H9 (cell line): ENCODE measurements at regions not wholly inside any gene's neighbourhood (a gene's known extent, or its start where the extent isn't known, plus 50 kb on each side); places are given as distances from the start of the nearest gene placed in this dataset.
A peak's percentile ranks its signal among the peaks of the same experiment; 100 is the strongest.

Experiments
- DNase-seq: peaks from one replicate; pipeline ENCODE4 v3.0.0-alpha.2; 2017
- H2AFZ ChIP-seq: one replicate; pipeline ENCODE4 v1.6.1; 2013; ENCODE audit warnings: mild to moderate bottlenecking, low read length, control low read depth, moderate library complexity
- H2AK5ac ChIP-seq: 2 replicates; pipeline ENCODE4 v1.6.1; 2013; ENCODE audit warnings: low read length, control low read depth, mixed read lengths; ENCODE audit not compliant: insufficient read length
- H2BK120ac ChIP-seq: one replicate; pipeline ENCODE4 v1.6.1; 2013; ENCODE audit warnings: low read depth, mild to moderate bottlenecking, low read length, control low read depth, inconsistent platforms; ENCODE audit not compliant: poor library complexity, severe bottlenecking
- H2BK12ac ChIP-seq: 2 replicates; pipeline ENCODE4 v1.6.1; 2013; ENCODE audit warnings: low read length, control low read depth, mixed read lengths, low read depth; ENCODE audit not compliant: insufficient read length
- H2BK15ac ChIP-seq: 2 replicates; pipeline ENCODE4 v1.6.1; 2013; ENCODE audit warnings: low read depth, low read length, control low read depth
- H2BK20ac ChIP-seq: one replicate; pipeline ENCODE4 v1.6.1; 2013; ENCODE audit warnings: low read depth, mild to moderate bottlenecking, low read length, control low read depth, inconsistent platforms; ENCODE audit not compliant: poor library complexity, severe bottlenecking
- H2BK5ac ChIP-seq: 2 replicates; pipeline ENCODE4 v1.6.1; 2013; ENCODE audit warnings: low read length, control low read depth, mixed read lengths; ENCODE audit not compliant: insufficient read length
- H3K14ac ChIP-seq: 2 replicates; pipeline ENCODE4 v1.6.1; 2013; ENCODE audit warnings: low read length, control low read depth; ENCODE audit not compliant: insufficient read depth
- H3K18ac ChIP-seq: 2 replicates; pipeline ENCODE4 v1.6.1; 2013; ENCODE audit warnings: low read depth, mild to moderate bottlenecking, mixed read lengths, low read length, control low read depth; ENCODE audit not compliant: insufficient read length
- H3K23ac ChIP-seq: 2 replicates; pipeline ENCODE4 v1.6.1; 2013; ENCODE audit warnings: low read length, control low read depth, mixed read lengths, low read depth; ENCODE audit not compliant: insufficient read length
- H3K23me2 ChIP-seq: 2 replicates; pipeline ENCODE4 v1.6.1; 2013; ENCODE audit warnings: low read depth, mild to moderate bottlenecking, mixed read lengths, low read length, control low read depth; ENCODE audit not compliant: insufficient read length, poor library complexity, severe bottlenecking
- H3K27ac ChIP-seq: 2 replicates; pipeline ENCODE4 v1.5.1; 2013; ENCODE audit warnings: low read length, control low read depth, mixed read lengths, low read depth; ENCODE audit not compliant: insufficient read length
- H3K27me3 ChIP-seq: 2 replicates; pipeline ENCODE4 v1.6.1; 2013; ENCODE audit warnings: low read length, control low read depth, inconsistent platforms; ENCODE audit not compliant: insufficient read depth
- H3K4ac ChIP-seq: 2 replicates; pipeline ENCODE4 v1.6.1; 2013; ENCODE audit warnings: low read depth, mild to moderate bottlenecking, control low read depth, inconsistent platforms, low read length, moderate library complexity
- H3K4me1 ChIP-seq: 2 replicates; pipeline ENCODE4 v1.6.1; 2013; ENCODE audit warnings: low read length, control low read depth, inconsistent platforms; ENCODE audit not compliant: insufficient read depth
- H3K4me2 ChIP-seq: 2 replicates; pipeline ENCODE4 v1.6.1; 2013; ENCODE audit warnings: low read length, control low read depth, mixed read lengths; ENCODE audit not compliant: insufficient read length, insufficient read depth
- H3K56ac ChIP-seq: 2 replicates; pipeline ENCODE4 v1.6.1; 2013; ENCODE audit warnings: low read depth, mild to moderate bottlenecking, mixed read lengths, low read length, control low read depth; ENCODE audit not compliant: insufficient read length
- H3K79me1 ChIP-seq: 2 replicates; pipeline ENCODE4 v1.6.1; 2013; ENCODE audit warnings: low read depth, mild to moderate bottlenecking, moderate library complexity, low read length, control low read depth, inconsistent platforms; ENCODE audit not compliant: insufficient read depth, poor library complexity, severe bottlenecking
- H3K79me2 ChIP-seq: 2 replicates; pipeline ENCODE4 v1.6.1; 2013; ENCODE audit warnings: low read length, control low read depth, inconsistent platforms; ENCODE audit not compliant: insufficient read depth
- H3K9ac ChIP-seq: 2 replicates; pipeline ENCODE4 v1.6.1; 2013; ENCODE audit warnings: low read length, control low read depth, mixed read lengths; ENCODE audit not compliant: insufficient read length; ENCODE audit errors: extremely low read depth
- H3K9me3 ChIP-seq: one replicate; pipeline ENCODE4 v1.6.1; 2013; ENCODE audit warnings: low read depth, low read length, inconsistent platforms; ENCODE audit not compliant: control insufficient read depth
- H3T11ph ChIP-seq: one replicate; pipeline ENCODE4 v1.6.1; 2013; ENCODE audit warnings: mild to moderate bottlenecking, low read length, control low read depth, inconsistent platforms
- H4K20me1 ChIP-seq: one replicate; pipeline ENCODE4 v1.6.1; 2013; ENCODE audit not compliant: control insufficient read depth, insufficient read length, insufficient read depth
- H4K5ac ChIP-seq: 2 replicates; pipeline ENCODE4 v1.6.1; 2013; ENCODE audit warnings: low read depth, mild to moderate bottlenecking, mixed read lengths, low read length, control low read depth; ENCODE audit not compliant: insufficient read length
- H4K8ac ChIP-seq: replicated peaks from 2 replicates; pipeline ENCODE4 v1.6.1; 2013; ENCODE audit warnings: low read length, control low read depth, mixed read lengths, low read depth; ENCODE audit not compliant: insufficient read length
- H4K91ac ChIP-seq: 2 replicates; pipeline ENCODE4 v1.6.1; 2013; ENCODE audit warnings: low read depth, mild to moderate bottlenecking, moderate library complexity, mixed read lengths, low read length, control low read depth; ENCODE audit not compliant: insufficient read length
- H3K27ac Mint-ChIP-seq, 3 experiments: 2 replicates in 2 of 3; 3 replicates in 1 of 3; pipeline ENCODE4 v1.8.0; 2020 to 2021; ENCODE audit warnings: mixed read lengths in 3 of 3, mild to moderate bottlenecking in 1 of 3, moderate library complexity in 1 of 3
- H3K27me3 Mint-ChIP-seq: 2 replicates; pipeline ENCODE4 v1.8.0; 2021; ENCODE audit warnings: low read depth, mild to moderate bottlenecking, moderate library complexity, mixed read lengths
- H3K36me3 Mint-ChIP-seq, 3 experiments: 2 replicates in 2 of 3; 3 replicates in 1 of 3; pipeline ENCODE4 v1.8.0; 2020 to 2021; ENCODE audit warnings: low read depth in 3 of 3, mixed read lengths in 3 of 3; ENCODE audit not compliant: insufficient read depth in 1 of 3
- H3K4me1 Mint-ChIP-seq, 2 experiments: 2 replicates each; pipeline ENCODE4 v1.8.0; 2020; ENCODE audit warnings: mixed read lengths in 2 of 2
- H3K4me3 Mint-ChIP-seq, 2 experiments: 2 replicates in 1 of 2; 3 replicates in 1 of 2; pipeline ENCODE4 v1.8.0; 2020 to 2021; ENCODE audit warnings: mild to moderate bottlenecking in 2 of 2, mixed read lengths in 2 of 2, moderate library complexity in 1 of 2
- H3K9me3 Mint-ChIP-seq, 2 experiments: 2 replicates in 1 of 2; 3 replicates in 1 of 2; pipeline ENCODE4 v1.8.0; 2020; ENCODE audit warnings: mild to moderate bottlenecking in 2 of 2, mixed read lengths in 2 of 2, moderate library complexity in 1 of 2
- WGBS: extraction: QIAGEN DNeasy Blood & Tissue Kit; methylation state at CpG from one replicate; pipeline ENCODE4 v1.1.7; 2013; ENCODE audit warnings: missing lambda C conversion rate, low lambda C conversion rate, mixed read lengths; ENCODE audit not compliant: insufficient read length; ENCODE audit errors: extremely low coverage; 5-methylcytosine and 5-hydroxymethylcytosine counted together
- TF ChIP-seq, protein P1 (sequence below): fragments of 200-600 bp; sonication (generic); conservative IDR thresholded peaks from 3 replicates; pipeline ENCODE4 v1.8.0; 2021; ENCODE audit warnings: antibody characterized with exemption, mild to moderate bottlenecking

DNA sequence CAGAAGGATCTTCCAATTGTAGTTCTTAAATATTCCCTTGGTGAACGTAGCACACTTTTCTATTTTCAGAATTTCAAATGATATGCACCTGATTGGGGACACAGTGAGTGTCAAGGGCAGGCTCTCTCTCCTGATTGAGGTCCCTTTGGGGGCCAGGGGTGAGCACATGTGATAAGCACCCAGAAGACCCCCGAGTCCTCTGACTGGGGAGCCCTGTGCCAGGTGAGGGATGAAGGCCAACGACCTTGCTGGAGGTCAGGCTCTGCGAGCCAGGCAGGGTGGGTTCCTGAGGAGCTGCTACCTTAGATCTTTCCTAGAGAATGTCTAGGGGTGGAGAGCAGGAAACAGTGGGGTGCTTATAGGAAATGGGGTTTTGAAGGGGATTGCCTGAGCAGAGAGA is 1253.9 kb downstream of the BRD1 start:
- peaks cover 4% of the 10 kb centered on the region for H3K23me2 ChIP-seq
- no peak for DNase-seq

More for the DNA sequence above, 1253.9 kb downstream of the BRD1 start:
- H2AK5ac ChIP-seq: no peak overlapping the region
- no peak overlapping the region for H3K27ac ChIP-seq
- no peak overlapping the region for H2BK20ac ChIP-seq
- Mint-ChIP-seq H3K36me3 (peaks cover 19 to 20% (median 19%) of the 10 kb centered on the region in 3 experiments), H3K27me3 (peaks cover 30% of the 10 kb centered on the region), H3K9me3 (peaks cover 18 to 19% of the 10 kb centered on the region in 2 experiments), H3K27ac (no peak overlapping the region), H3K4me3 (peak overlapping the region in 1 of 2 experiments; percentile 44; a peak in 1 of 5 replicates), H3K4me1 (peaks cover 5 to 11% of the 10 kb centered on the region in 2 experiments)
- H4K8ac ChIP-seq: no peak overlapping the region
- no peak overlapping the region for H2BK5ac ChIP-seq
- no peak overlapping the region for H3T11ph ChIP-seq
- no peak overlapping the region for H4K91ac ChIP-seq
- H2AFZ ChIP-seq: no peak overlapping the region
- H3K4me2 ChIP-seq: no peak overlapping the region
- H2BK15ac ChIP-seq: no peak overlapping the region
- no peak overlapping the region for H3K4ac ChIP-seq
- H3K14ac ChIP-seq: no peak overlapping the region
- no peak overlapping the region for H2BK12ac ChIP-seq
- no peaks in the 10 kb centered on the region for H3K79me1 ChIP-seq
- H2BK120ac ChIP-seq: no peak overlapping the region
- no CpG with 5 or more reads among the region's 4 CpGs for WGBS
- no peak overlapping the region for H3K56ac ChIP-seq
- H4K20me1 ChIP-seq: no peaks in the 10 kb centered on the region
- TF ChIP-seq, protein P1, sequence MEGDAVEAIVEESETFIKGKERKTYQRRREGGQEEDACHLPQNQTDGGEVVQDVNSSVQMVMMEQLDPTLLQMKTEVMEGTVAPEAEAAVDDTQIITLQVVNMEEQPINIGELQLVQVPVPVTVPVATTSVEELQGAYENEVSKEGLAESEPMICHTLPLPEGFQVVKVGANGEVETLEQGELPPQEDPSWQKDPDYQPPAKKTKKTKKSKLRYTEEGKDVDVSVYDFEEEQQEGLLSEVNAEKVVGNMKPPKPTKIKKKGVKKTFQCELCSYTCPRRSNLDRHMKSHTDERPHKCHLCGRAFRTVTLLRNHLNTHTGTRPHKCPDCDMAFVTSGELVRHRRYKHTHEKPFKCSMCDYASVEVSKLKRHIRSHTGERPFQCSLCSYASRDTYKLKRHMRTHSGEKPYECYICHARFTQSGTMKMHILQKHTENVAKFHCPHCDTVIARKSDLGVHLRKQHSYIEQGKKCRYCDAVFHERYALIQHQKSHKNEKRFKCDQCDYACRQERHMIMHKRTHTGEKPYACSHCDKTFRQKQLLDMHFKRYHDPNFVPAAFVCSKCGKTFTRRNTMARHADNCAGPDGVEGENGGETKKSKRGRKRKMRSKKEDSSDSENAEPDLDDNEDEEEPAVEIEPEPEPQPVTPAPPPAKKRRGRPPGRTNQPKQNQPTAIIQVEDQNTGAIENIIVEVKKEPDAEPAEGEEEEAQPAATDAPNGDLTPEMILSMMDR: no peak
- no peaks in the 10 kb centered on the region for H3K9me3 ChIP-seq
- no peaks in the 10 kb centered on the region for H3K27me3 ChIP-seq
- no peak overlapping the region for H3K23ac ChIP-seq
- H3K9ac ChIP-seq: no peak overlapping the region
- no peak overlapping the region for H4K5ac ChIP-seq
- no peaks in the 10 kb centered on the region for H3K79me2 ChIP-seq
- no peaks in the 10 kb centered on the region for H3K4me1 ChIP-seq
- no peak overlapping the region for H3K18ac ChIP-seq
